ENCODE measurements at regions not wholly inside any gene's neighbourhood (a gene's known extent, or its start where the extent isn't known, plus 50 kb on each side); places are given as distances from the start of the nearest gene placed in this dataset.
"Not testable (repeated sequence)": the region's sequence is repeated elsewhere in the genome, so short reads cannot be mapped to it uniquely, and the experiment has no call there.

- Histone ChIP-seq H3K4me2 (ENCODE audit: low read length) (no peak overlapping the region), H3K27me3 (ENCODE audit: control insufficient read depth, insufficient read depth, low read length) (no peaks in the 10 kb centered on the region), H3K9me3 (replicated peaks; ENCODE audit: low read length) (no peaks in the 10 kb centered on the region), H3K4me3 (ENCODE audit: low read length) (no peak overlapping the region), H3K4me1 (ENCODE audit: control insufficient read depth, insufficient read depth, low read length) (no peaks in the 10 kb centered on the region), H3K9ac (ENCODE audit: low read depth, low read length) (no peak overlapping the region), H3K36me3 (ENCODE audit: insufficient read depth, low read length) (no peaks in the 10 kb centered on the region)
These were observed 245.5 kb upstream of the DDHD1 start for GRCh38 chr14:53398616-53399015.

- not testable (repeated sequence) for H3K4me2 ChIP-seq (ENCODE audit: low read length); H3K27me3 ChIP-seq (ENCODE audit: control insufficient read depth, insufficient read depth, low read length); H3K9ac ChIP-seq (ENCODE audit: low read depth, low read length); H3K4me3 ChIP-seq (ENCODE audit: low read length); H3K9me3 ChIP-seq (replicated peaks; ENCODE audit: low read length); H3K36me3 ChIP-seq (ENCODE audit: insufficient read depth, low read length)
- peaks cover 20% of the 10 kb centered on the region for H3K4me1 ChIP-seq (ENCODE audit: control insufficient read depth, insufficient read depth, low read length)
These were observed 242.1 kb upstream of the DDHD1 start for GRCh38 chr14:53395267-53395666.

- H3K27me3 ChIP-seq (ENCODE audit: control insufficient read depth, insufficient read depth, low read length): no peaks in the 10 kb centered on the region
- H3K4me2 ChIP-seq (ENCODE audit: low read length): peak overlapping the region; percentile 2
- H3K4me1 ChIP-seq (ENCODE audit: control insufficient read depth, insufficient read depth, low read length): peaks cover 28% of the 10 kb centered on the region
- no peaks in the 10 kb centered on the region for H3K9me3 ChIP-seq (replicated peaks; ENCODE audit: low read length)
- no peak overlapping the region for H3K4me3 ChIP-seq (ENCODE audit: low read length)
- H3K9ac ChIP-seq (ENCODE audit: low read depth, low read length): no peak overlapping the region
- no peaks in the 10 kb centered on the region for H3K36me3 ChIP-seq (ENCODE audit: insufficient read depth, low read length)
These were observed 238.6 kb upstream of the DDHD1 start for GRCh38 chr14:53391631-53392285.

- Histone ChIP-seq H3K36me3 (ENCODE audit: insufficient read depth, low read length) (no peaks in the 10 kb centered on the region), H3K4me1 (ENCODE audit: control insufficient read depth, insufficient read depth, low read length) (peaks cover 28% of the 10 kb centered on the region), H3K27me3 (ENCODE audit: control insufficient read depth, insufficient read depth, low read length) (no peaks in the 10 kb centered on the region), H3K9ac (ENCODE audit: low read depth, low read length) (no peak overlapping the region), H3K4me2 (ENCODE audit: low read length) (peak overlapping the region; percentile 2), H3K9me3 (replicated peaks; ENCODE audit: low read length) (no peaks in the 10 kb centered on the region), H3K4me3 (ENCODE audit: low read length) (no peak overlapping the region)
These were observed 238.0 kb upstream of the DDHD1 start for GRCh38 chr14:53391156-53391555.

- no peak overlapping the region for H3K4me3 ChIP-seq (ENCODE audit: low read length)
- H3K4me2 ChIP-seq (ENCODE audit: low read length): no peak overlapping the region
These were observed 236.9 kb upstream of the DDHD1 start for GRCh38 chr14:53390008-53390407.

GRCh38 chr14:53389202-53389601, 236.1 kb upstream of the DDHD1 start:
- no peak overlapping the region for H3K9ac ChIP-seq (ENCODE audit: low read depth, low read length)
- peaks cover 28% of the 10 kb centered on the region for H3K4me1 ChIP-seq (ENCODE audit: control insufficient read depth, insufficient read depth, low read length)
- H3K9me3 ChIP-seq (replicated peaks; ENCODE audit: low read length): no peaks in the 10 kb centered on the region
- no peak overlapping the region for H3K4me2 ChIP-seq (ENCODE audit: low read length)
- no peaks in the 10 kb centered on the region for H3K36me3 ChIP-seq (ENCODE audit: insufficient read depth, low read length)
- H3K27me3 ChIP-seq (ENCODE audit: control insufficient read depth, insufficient read depth, low read length): no peaks in the 10 kb centered on the region
- no peak overlapping the region for H3K4me3 ChIP-seq (ENCODE audit: low read length)

More at GRCh38 chr14:53390008-53390407, 236.9 kb upstream of the DDHD1 start:
- Histone ChIP-seq H3K27me3 (ENCODE audit: control insufficient read depth, insufficient read depth, low read length) (no peaks in the 10 kb centered on the region), H3K9me3 (replicated peaks; ENCODE audit: low read length) (no peaks in the 10 kb centered on the region), H3K4me1 (ENCODE audit: control insufficient read depth, insufficient read depth, low read length) (peaks cover 28% of the 10 kb centered on the region), H3K36me3 (ENCODE audit: insufficient read depth, low read length) (no peaks in the 10 kb centered on the region), H3K9ac (ENCODE audit: low read depth, low read length) (no peak overlapping the region)

- no peaks in the 10 kb centered on the region for H3K27me3 ChIP-seq (ENCODE audit: control insufficient read depth, insufficient read depth, low read length)
- H3K4me1 ChIP-seq (ENCODE audit: control insufficient read depth, insufficient read depth, low read length): peaks cover 14% of the 10 kb centered on the region
- no peaks in the 10 kb centered on the region for H3K36me3 ChIP-seq (ENCODE audit: insufficient read depth, low read length)
- no peak overlapping the region for H3K4me2 ChIP-seq (ENCODE audit: low read length)
- H3K9ac ChIP-seq (ENCODE audit: low read depth, low read length): no peak overlapping the region
- no peak overlapping the region for H3K4me3 ChIP-seq (ENCODE audit: low read length)
- H3K9me3 ChIP-seq (replicated peaks; ENCODE audit: low read length): no peaks in the 10 kb centered on the region
These were observed 233.2 kb upstream of the DDHD1 start for GRCh38 chr14:53386362-53386761.

- no peaks in the 10 kb centered on the region for H3K36me3 ChIP-seq (ENCODE audit: insufficient read depth, low read length)
- no peak overlapping the region for H3K9ac ChIP-seq (ENCODE audit: low read depth, low read length)
- H3K4me2 ChIP-seq (ENCODE audit: low read length): no peak overlapping the region
- H3K27me3 ChIP-seq (ENCODE audit: control insufficient read depth, insufficient read depth, low read length): no peaks in the 10 kb centered on the region
- no peaks in the 10 kb centered on the region for H3K9me3 ChIP-seq (replicated peaks; ENCODE audit: low read length)
- H3K4me3 ChIP-seq (ENCODE audit: low read length): no peak overlapping the region
- peaks cover 14% of the 10 kb centered on the region for H3K4me1 ChIP-seq (ENCODE audit: control insufficient read depth, insufficient read depth, low read length)
These were observed 231.4 kb upstream of the DDHD1 start for GRCh38 chr14:53384536-53384935.

- Histone ChIP-seq H3K4me3 (ENCODE audit: low read length) (no peak overlapping the region), H3K9me3 (replicated peaks; ENCODE audit: low read length) (no peaks in the 10 kb centered on the region), H3K4me1 (ENCODE audit: control insufficient read depth, insufficient read depth, low read length) (peaks cover 9% of the 10 kb centered on the region)
These were observed 230.9 kb upstream of the DDHD1 start for GRCh38 chr14:53384073-53384472.

GRCh38 chr14:53381895-53382294, 228.8 kb upstream of the DDHD1 start:
- Histone ChIP-seq H3K36me3 (ENCODE audit: insufficient read depth, low read length) (no peaks in the 10 kb centered on the region), H3K9me3 (replicated peaks; ENCODE audit: low read length) (no peaks in the 10 kb centered on the region), H3K4me1 (ENCODE audit: control insufficient read depth, insufficient read depth, low read length) (peaks cover 6% of the 10 kb centered on the region), H3K9ac (ENCODE audit: low read depth, low read length) (no peak overlapping the region), H3K27me3 (ENCODE audit: control insufficient read depth, insufficient read depth, low read length) (no peaks in the 10 kb centered on the region), H3K4me2 (ENCODE audit: low read length) (no peak overlapping the region), H3K4me3 (ENCODE audit: low read length) (no peak overlapping the region)

More at GRCh38 chr14:53384073-53384472, 230.9 kb upstream of the DDHD1 start:
- no peaks in the 10 kb centered on the region for H3K27me3 ChIP-seq (ENCODE audit: control insufficient read depth, insufficient read depth, low read length)
- no peaks in the 10 kb centered on the region for H3K36me3 ChIP-seq (ENCODE audit: insufficient read depth, low read length)
- H3K4me2 ChIP-seq (ENCODE audit: low read length): no peak overlapping the region
- H3K9ac ChIP-seq (ENCODE audit: low read depth, low read length): no peak overlapping the region

- Histone ChIP-seq H3K36me3 (ENCODE audit: insufficient read depth, low read length) (no peaks in the 10 kb centered on the region), H3K4me1 (ENCODE audit: control insufficient read depth, insufficient read depth, low read length) (peaks cover 6% of the 10 kb centered on the region), H3K27me3 (ENCODE audit: control insufficient read depth, insufficient read depth, low read length) (no peaks in the 10 kb centered on the region), H3K9me3 (replicated peaks; ENCODE audit: low read length) (no peaks in the 10 kb centered on the region), H3K4me3 (ENCODE audit: low read length) (no peak overlapping the region), H3K9ac (ENCODE audit: low read depth, low read length) (no peak overlapping the region), H3K4me2 (ENCODE audit: low read length) (no peak overlapping the region)
These were observed 227.7 kb upstream of the DDHD1 start for GRCh38 chr14:53380867-53381225.

GRCh38 chr14:53380052-53380866, 227.1 kb upstream of the DDHD1 start:
- Histone ChIP-seq H3K9ac (ENCODE audit: low read depth, low read length) (no peak overlapping the region), H3K4me1 (ENCODE audit: control insufficient read depth, insufficient read depth, low read length) (peaks cover 6% of the 10 kb centered on the region), H3K4me2 (ENCODE audit: low read length) (no peak overlapping the region)

More at GRCh38 chr14:53380052-53380866, 227.1 kb upstream of the DDHD1 start:
- H3K36me3 ChIP-seq (ENCODE audit: insufficient read depth, low read length): no peaks in the 10 kb centered on the region
- H3K9me3 ChIP-seq (replicated peaks; ENCODE audit: low read length): no peaks in the 10 kb centered on the region
- H3K4me3 ChIP-seq (ENCODE audit: low read length): no peak overlapping the region
- no peaks in the 10 kb centered on the region for H3K27me3 ChIP-seq (ENCODE audit: control insufficient read depth, insufficient read depth, low read length)

Data from skeletal muscle satellite cell (primary cell).